ENCODE measurements at regions not wholly inside any gene's neighbourhood (a gene's known extent, or its start where the extent isn't known, plus 50 kb on each side); places are given as distances from the start of the nearest gene placed in this dataset.

DNA sequence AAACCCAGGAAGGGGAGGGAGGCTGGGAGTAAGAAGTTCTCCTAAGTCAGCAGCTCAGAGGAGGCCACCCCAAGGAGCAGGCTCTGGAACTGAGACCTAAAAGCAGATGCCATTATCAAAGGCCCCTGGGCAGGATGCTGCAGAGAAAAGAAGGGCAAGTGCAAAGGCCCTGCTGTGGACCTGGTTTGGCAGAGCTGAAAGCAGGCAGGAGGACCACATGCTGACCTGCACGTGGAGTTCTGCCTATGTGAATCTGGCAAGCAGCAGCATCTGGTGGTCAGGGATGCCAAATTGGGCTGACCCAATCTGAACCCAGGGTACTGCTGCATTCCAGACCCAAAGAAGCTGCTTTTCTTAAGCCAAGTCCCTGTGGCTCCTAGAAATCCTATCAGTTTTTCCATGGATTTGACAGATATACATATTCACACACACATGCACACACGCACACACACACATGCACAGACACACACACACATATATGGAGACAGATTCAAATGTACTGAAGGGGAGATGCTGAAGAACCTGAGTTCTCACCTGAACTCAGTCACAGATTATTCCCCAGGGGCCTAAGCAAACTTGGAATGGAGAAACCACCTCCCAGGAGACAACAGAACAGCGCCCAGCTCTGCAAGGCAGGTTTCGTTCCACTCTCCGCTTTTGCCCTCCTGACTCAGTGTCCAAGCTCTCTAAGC, 119.9 kb downstream of the FOXA2 start:
- no peaks in the 10 kb centered on the region for H3K36me3 ChIP-seq (ENCODE audit: insufficient read depth, low read length)
- no peaks in the 10 kb centered on the region for H3K4me1 ChIP-seq (ENCODE audit: insufficient read depth, low read length)
- no peak overlapping the region for H3K4me2 ChIP-seq (ENCODE audit: low read length)
- H3K9me3 ChIP-seq (ENCODE audit: insufficient read depth, low read depth, low read length), result no peaks in the 10 kb centered on the region
- TF ChIP-seq EZH2 (IDR thresholded peaks at IDR 0.05; ENCODE audit: insufficient read depth, low read length), result no peak
- TF ChIP-seq, protein P1, sequence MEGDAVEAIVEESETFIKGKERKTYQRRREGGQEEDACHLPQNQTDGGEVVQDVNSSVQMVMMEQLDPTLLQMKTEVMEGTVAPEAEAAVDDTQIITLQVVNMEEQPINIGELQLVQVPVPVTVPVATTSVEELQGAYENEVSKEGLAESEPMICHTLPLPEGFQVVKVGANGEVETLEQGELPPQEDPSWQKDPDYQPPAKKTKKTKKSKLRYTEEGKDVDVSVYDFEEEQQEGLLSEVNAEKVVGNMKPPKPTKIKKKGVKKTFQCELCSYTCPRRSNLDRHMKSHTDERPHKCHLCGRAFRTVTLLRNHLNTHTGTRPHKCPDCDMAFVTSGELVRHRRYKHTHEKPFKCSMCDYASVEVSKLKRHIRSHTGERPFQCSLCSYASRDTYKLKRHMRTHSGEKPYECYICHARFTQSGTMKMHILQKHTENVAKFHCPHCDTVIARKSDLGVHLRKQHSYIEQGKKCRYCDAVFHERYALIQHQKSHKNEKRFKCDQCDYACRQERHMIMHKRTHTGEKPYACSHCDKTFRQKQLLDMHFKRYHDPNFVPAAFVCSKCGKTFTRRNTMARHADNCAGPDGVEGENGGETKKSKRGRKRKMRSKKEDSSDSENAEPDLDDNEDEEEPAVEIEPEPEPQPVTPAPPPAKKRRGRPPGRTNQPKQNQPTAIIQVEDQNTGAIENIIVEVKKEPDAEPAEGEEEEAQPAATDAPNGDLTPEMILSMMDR (IDR thresholded peaks at IDR 0.05; ENCODE audit: insufficient read depth, low read depth, low read length), result no peak
- H3K79me2 ChIP-seq (ENCODE audit: insufficient read depth, low read length), result no peaks in the 10 kb centered on the region
- H3K27ac Mint-ChIP-seq (ENCODE audit: unreplicated experiment), result no peak overlapping the region
- H3K36me3 Mint-ChIP-seq (ENCODE audit: low read depth, unreplicated experiment), result no peaks in the 10 kb centered on the region
- no peak overlapping the region for H3K4me3 ChIP-seq (ENCODE audit: insufficient read depth, low read depth, low read length)
- no peaks in the 10 kb centered on the region for H3K9me3 Mint-ChIP-seq (ENCODE audit: unreplicated experiment)
- FAIRE-seq (no peak), DNase-seq (ENCODE audit: low read depth) (no peak)
- H4K20me1 ChIP-seq (ENCODE audit: insufficient read depth, low read length), result no peaks in the 10 kb centered on the region
- no peak overlapping the region for H3K9ac ChIP-seq (ENCODE audit: low read length)
- no peak overlapping the region for H3K27ac ChIP-seq (ENCODE audit: low read depth, low read length)
- peaks cover 55% of the 10 kb centered on the region for H3K27me3 Mint-ChIP-seq (ENCODE audit: low read depth, unreplicated experiment)
- H2AFZ ChIP-seq (ENCODE audit: low read depth, low read length), result no peak overlapping the region
- no peaks in the 10 kb centered on the region for H3K4me1 Mint-ChIP-seq (ENCODE audit: low read depth, unreplicated experiment)
- H3K4me3 Mint-ChIP-seq (ENCODE audit: unreplicated experiment), result no peak overlapping the region
- H3K27me3 ChIP-seq (ENCODE audit: insufficient read depth, low read length), result no peaks in the 10 kb centered on the region

DNA sequence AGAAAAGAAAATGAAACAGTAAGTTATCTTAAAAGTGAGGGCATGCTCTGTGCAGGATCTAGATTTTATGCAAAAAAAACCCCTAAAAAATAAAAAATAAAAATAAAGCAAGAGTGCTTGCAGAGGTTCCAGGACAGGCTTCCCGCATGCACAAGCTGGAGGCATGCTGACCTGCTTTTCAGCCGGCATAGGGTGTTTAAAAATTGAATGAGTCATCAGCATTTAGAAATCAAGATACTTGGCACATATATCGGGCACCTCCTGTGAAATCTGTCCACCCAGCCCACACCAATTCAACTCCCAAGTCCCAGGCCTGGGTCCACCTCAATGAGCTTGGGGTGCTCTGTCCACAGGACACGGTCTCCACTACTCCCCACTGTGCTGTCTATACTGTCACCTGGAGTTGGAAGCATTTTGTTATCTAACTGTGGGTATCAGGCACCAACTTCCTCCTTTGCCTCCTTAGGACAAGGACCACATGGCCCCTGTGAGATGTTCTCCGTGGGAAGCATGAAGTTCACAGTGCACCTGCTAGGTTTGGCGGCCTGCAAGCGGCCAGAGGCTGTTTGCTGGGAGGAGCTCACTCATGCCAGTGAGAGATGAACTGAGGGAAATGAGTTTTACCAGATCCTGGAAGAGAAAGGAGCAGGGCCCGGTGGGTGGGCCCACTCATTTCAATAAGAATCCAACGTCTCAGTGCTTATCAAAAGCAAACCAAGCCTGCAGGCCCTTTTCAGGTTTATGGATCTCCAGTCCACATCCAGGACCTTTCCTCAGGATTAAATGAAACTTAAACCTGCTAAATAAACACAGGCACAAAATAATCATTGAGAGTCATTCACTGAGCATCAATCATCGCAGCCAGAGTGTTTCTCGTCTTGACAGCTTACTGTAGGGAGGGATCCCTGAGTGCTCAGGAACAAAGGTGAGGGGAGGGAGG, 121.1 kb downstream of the FOXA2 start:
- H3K4me3 Mint-ChIP-seq (ENCODE audit: unreplicated experiment), result no peak overlapping the region
- no peaks in the 10 kb centered on the region for H3K9me3 Mint-ChIP-seq (ENCODE audit: unreplicated experiment)
- H3K27ac Mint-ChIP-seq (ENCODE audit: unreplicated experiment), result no peak overlapping the region
- no peaks in the 10 kb centered on the region for H3K36me3 ChIP-seq (ENCODE audit: insufficient read depth, low read length)
- H3K4me1 ChIP-seq (ENCODE audit: insufficient read depth, low read length), result no peaks in the 10 kb centered on the region
- H3K4me1 Mint-ChIP-seq (ENCODE audit: low read depth, unreplicated experiment), result no peaks in the 10 kb centered on the region
- H3K36me3 Mint-ChIP-seq (ENCODE audit: low read depth, unreplicated experiment), result no peaks in the 10 kb centered on the region
- no peak overlapping the region for H3K4me3 ChIP-seq (ENCODE audit: insufficient read depth, low read depth, low read length)
- no peaks in the 10 kb centered on the region for H4K20me1 ChIP-seq (ENCODE audit: insufficient read depth, low read length)
- H3K79me2 ChIP-seq (ENCODE audit: insufficient read depth, low read length), result no peaks in the 10 kb centered on the region
- FAIRE-seq (no peak), DNase-seq (ENCODE audit: low read depth) (no peak)
- no peaks in the 10 kb centered on the region for H3K9me3 ChIP-seq (ENCODE audit: insufficient read depth, low read depth, low read length)
- H3K9ac ChIP-seq (ENCODE audit: low read length), result no peak overlapping the region
- no peaks in the 10 kb centered on the region for H3K27me3 ChIP-seq (ENCODE audit: insufficient read depth, low read length)
- H3K27me3 Mint-ChIP-seq (ENCODE audit: low read depth, unreplicated experiment), result peaks cover 63% of the 10 kb centered on the region
- no peak overlapping the region for H3K27ac ChIP-seq (ENCODE audit: low read depth, low read length)
- TF ChIP-seq, protein P1 (IDR thresholded peaks at IDR 0.05; ENCODE audit: insufficient read depth, low read depth, low read length), result no peak
- TF ChIP-seq EZH2 (IDR thresholded peaks at IDR 0.05; ENCODE audit: insufficient read depth, low read length), result no peak
- no peak overlapping the region for H3K4me2 ChIP-seq (ENCODE audit: low read length)
- H2AFZ ChIP-seq (ENCODE audit: low read depth, low read length), result no peak overlapping the region

All from astrocyte (in vitro differentiated cells and primary cell).